RWPE2 (cell line): ENCODE measurements at regions not wholly inside any gene's neighbourhood (a gene's known extent, or its start where the extent isn't known, plus 50 kb on each side); places are given as distances from the start of the nearest gene placed in this dataset.

ENCODE experiments used
- ATAC-seq: fragments of 200-7000 bp; cut with Tn5 transposase; 3 replicates; pipeline ENCODE4 v1.9.1; 2021; ENCODE audit warnings: low read depth
- DNase-seq: peaks from one replicate; pipeline ENCODE4 v3.0.0-alpha.2; 2020; ENCODE audit warnings: low spot score
- H3K27ac ChIP-seq: fragments of 450-650 bp; 2 replicates; pipeline ENCODE4 v1.5.1; 2017; ENCODE audit warnings: mild to moderate bottlenecking; ENCODE audit not compliant: poor library complexity, severe bottlenecking
- H3K27me3 ChIP-seq: fragments of 250-450 bp; sonication (Bioruptor Pico); 2 replicates; pipeline ENCODE4 v1.5.1; 2021; ENCODE audit warnings: mild to moderate bottlenecking, moderate library complexity; ENCODE audit not compliant: insufficient read depth, poor library complexity, severe bottlenecking
- H3K36me3 ChIP-seq: fragments of 250-450 bp; sonication (Bioruptor Pico); 2 replicates; pipeline ENCODE4 v1.5.1; 2020; ENCODE audit warnings: low read depth, mild to moderate bottlenecking, moderate library complexity
- H3K4me1 ChIP-seq: fragments of 250-450 bp; sonication (Bioruptor Pico); 2 replicates; pipeline ENCODE4 v1.5.1; 2021; ENCODE audit warnings: mild to moderate bottlenecking, moderate library complexity; ENCODE audit not compliant: insufficient read depth, poor library complexity, severe bottlenecking
- H3K4me3 ChIP-seq: fragments of 250-450 bp; sonication (Bioruptor Pico); 2 replicates; pipeline ENCODE4 v1.5.1; 2021; ENCODE audit warnings: mild to moderate bottlenecking, moderate library complexity; ENCODE audit not compliant: severe bottlenecking
- H3K9me3 ChIP-seq: fragments of 250-450 bp; sonication (Bioruptor Pico); 2 replicates; pipeline ENCODE4 v1.5.1; 2021; ENCODE audit warnings: mild to moderate bottlenecking, moderate library complexity; ENCODE audit not compliant: severe bottlenecking
- TF ChIP-seq, protein P1 (sequence below): fragments of 450-650 bp; IDR thresholded peaks from one replicate; pipeline ENCODE4 v1.5.1; 2017; ENCODE audit warnings: mild to moderate bottlenecking, moderate library complexity; ENCODE audit not compliant: poor library complexity, severe bottlenecking

DNA sequence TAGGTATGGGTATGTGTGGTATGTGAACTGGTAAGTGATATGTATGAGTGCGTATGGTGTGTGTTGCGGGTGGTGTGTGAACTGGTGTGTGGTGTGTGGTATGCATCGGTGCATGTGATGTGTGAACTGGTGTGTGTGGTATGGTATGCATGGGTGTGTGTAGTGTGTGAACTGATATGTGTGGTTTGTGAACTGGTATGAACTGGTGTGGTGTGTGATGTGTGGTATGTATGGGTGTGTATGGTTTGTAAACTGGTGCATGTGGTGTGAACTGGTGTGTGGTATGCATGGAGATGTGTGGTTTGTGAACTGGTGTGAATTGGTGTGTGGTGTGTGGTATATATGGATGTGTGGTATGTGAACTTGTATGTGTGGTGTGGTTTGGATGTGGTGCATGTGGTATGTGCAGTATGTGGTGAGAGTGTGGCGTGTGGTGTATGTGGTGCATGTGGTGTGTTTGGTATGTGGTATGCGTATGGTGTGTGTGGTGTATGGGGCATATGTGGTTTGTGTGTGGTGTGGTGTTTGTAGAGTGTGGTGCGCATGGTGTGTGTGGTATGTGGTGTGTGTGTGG, 208.9 kb upstream of the TNP1 start:
- TF ChIP-seq, protein P1, sequence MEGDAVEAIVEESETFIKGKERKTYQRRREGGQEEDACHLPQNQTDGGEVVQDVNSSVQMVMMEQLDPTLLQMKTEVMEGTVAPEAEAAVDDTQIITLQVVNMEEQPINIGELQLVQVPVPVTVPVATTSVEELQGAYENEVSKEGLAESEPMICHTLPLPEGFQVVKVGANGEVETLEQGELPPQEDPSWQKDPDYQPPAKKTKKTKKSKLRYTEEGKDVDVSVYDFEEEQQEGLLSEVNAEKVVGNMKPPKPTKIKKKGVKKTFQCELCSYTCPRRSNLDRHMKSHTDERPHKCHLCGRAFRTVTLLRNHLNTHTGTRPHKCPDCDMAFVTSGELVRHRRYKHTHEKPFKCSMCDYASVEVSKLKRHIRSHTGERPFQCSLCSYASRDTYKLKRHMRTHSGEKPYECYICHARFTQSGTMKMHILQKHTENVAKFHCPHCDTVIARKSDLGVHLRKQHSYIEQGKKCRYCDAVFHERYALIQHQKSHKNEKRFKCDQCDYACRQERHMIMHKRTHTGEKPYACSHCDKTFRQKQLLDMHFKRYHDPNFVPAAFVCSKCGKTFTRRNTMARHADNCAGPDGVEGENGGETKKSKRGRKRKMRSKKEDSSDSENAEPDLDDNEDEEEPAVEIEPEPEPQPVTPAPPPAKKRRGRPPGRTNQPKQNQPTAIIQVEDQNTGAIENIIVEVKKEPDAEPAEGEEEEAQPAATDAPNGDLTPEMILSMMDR: no peak
- H3K36me3 ChIP-seq: no peaks in the 10 kb centered on the region
- no peak overlapping the region for H3K27ac ChIP-seq
- no peak overlapping the region for H3K4me3 ChIP-seq
- DNase-seq: no peak
- ATAC-seq: no peak
- H3K4me1 ChIP-seq: no peaks in the 10 kb centered on the region
- no peaks in the 10 kb centered on the region for H3K9me3 ChIP-seq
- no peaks in the 10 kb centered on the region for H3K27me3 ChIP-seq

DNA sequence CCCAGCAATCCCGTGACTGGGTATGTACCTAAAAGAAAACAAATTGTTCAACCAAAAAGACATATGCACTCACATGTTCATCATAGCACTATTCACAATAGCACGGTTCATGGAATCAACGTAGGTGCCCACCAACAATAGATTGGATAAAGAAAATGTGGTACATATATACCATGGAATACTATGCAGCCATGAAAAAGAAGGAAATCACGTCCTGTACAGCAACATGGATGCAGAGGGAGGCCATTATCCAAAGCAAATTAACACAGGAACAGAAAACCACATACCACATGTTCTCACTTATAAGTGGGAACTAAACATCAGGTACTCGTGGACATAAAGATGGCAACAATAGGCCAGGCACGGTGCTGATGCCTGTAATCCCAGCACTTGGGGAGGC, 207.9 kb upstream of the TNP1 start:
- Histone ChIP-seq H3K36me3 (no peaks in the 10 kb centered on the region), H3K4me3 (no peak overlapping the region), H3K27ac (no peak overlapping the region), H3K9me3 (no peaks in the 10 kb centered on the region), H3K4me1 (no peaks in the 10 kb centered on the region), H3K27me3 (no peaks in the 10 kb centered on the region)
- TF ChIP-seq, protein P1: no peak
- ATAC-seq (no peak), DNase-seq (no peak)

DNA sequence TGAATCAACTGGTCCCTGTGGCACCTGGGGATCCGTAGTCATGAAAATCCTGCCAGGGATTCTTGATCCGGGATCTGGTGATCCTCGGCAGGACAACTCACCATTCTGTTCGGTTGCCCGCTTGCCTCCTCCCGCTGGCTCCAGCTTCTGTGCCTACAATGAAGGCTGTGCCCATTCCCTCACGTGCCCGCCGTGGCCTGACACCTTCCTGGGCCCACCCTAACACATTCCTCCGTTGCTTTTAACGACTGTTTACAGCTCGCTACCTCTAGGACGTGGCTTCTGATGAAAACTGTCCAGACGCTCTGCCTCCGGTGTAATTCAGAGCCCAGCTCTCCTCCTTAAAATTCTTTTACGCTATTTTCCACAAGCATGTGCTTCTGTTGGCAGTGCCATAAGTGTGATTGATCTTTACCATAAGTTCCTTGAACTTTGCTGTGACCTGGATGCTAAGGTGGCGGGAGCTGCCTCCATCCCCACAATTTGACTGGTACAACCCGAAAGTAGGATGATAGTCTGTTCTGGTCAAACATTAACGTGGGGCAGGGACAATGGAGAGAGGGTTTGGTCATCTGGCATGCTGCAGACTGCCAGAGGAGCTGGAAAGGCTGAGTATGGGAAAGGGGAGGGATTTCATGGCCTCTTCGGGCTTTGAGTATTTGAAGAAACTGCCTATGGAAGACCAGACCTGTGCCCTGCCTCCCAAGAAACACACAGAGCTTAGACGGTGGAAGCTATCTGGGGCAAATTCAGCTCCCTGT, 206.8 kb upstream of the TNP1 start:
- Histone ChIP-seq H3K27me3 (no peaks in the 10 kb centered on the region), H3K9me3 (no peaks in the 10 kb centered on the region), H3K27ac (peak overlapping the region; percentile 25), H3K4me3 (no peak overlapping the region), H3K36me3 (no peaks in the 10 kb centered on the region), H3K4me1 (no peaks in the 10 kb centered on the region)
- DNase-seq (no peak), ATAC-seq (no peak)
- TF ChIP-seq, protein P1: no peak

DNA sequence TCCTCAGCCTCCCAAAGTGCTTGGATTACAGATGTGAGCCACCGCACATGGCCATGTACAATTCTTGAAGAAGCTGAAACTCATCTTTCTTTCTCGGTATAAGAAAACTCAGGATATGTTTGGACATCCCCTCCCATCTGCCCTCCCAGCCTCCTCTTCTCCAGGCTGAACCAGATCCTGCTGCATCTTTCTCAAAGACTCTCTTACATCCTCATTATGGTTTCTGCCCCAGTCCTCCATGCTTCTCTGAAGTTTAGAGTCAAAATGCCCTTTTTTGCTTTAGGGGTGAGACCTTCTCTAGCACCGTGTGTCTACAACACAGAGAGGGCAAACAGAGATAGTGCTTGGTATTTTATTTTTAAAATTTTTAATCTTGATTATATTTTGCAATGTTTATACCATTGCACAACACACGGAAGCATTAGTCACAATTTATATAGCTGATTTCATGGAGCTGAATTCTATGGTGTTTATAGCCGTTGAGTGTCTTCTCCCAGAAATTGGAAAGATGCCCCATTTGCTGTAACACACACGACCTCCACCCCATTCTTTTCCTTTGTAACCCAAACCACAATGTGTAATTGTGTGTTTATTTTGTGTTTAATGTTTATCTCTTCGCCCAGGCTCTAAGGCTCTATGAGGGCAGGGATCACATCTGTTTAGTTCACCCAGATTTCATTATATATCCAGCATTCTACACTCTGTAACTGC, 206.0 kb upstream of the TNP1 start:
- Histone ChIP-seq H3K4me3 (no peak overlapping the region), H3K4me1 (no peaks in the 10 kb centered on the region), H3K9me3 (no peaks in the 10 kb centered on the region), H3K27ac (peak overlapping the region; percentile 25), H3K36me3 (no peaks in the 10 kb centered on the region), H3K27me3 (no peaks in the 10 kb centered on the region)
- TF ChIP-seq, protein P1: no peak
- DNase-seq (no peak), ATAC-seq (peak; percentile 85)

DNA sequence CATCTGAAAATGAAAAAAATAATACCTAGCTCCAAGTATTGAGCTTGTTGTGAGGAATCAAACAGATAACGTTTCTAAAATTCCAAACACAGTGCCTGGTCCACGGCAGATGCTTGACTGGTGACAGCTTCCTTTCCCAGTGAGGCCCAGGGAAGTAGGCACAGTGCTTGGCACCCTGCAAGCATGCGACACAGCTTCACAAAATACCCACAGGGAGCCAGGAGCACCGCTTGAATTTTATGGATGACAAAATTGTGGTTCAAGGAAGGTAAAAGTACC, 205.1 kb upstream of the TNP1 start:
- TF ChIP-seq, protein P1: no peak
- no peaks in the 10 kb centered on the region for H3K27me3 ChIP-seq
- no peak overlapping the region for H3K27ac ChIP-seq
- no peaks in the 10 kb centered on the region for H3K36me3 ChIP-seq
- DNase-seq (no peak), ATAC-seq (no peak)
- no peaks in the 10 kb centered on the region for H3K9me3 ChIP-seq
- H3K4me3 ChIP-seq: no peak overlapping the region
- H3K4me1 ChIP-seq: no peaks in the 10 kb centered on the region
